CD4-positive, alpha-beta T cell treated with Interleukin-15 for 4 hours (primary cell): ENCODE measurements at regions not wholly inside any gene's neighbourhood (a gene's known extent, or its start where the extent isn't known, plus 50 kb on each side); places are given as distances from the start of the nearest gene placed in this dataset.

Experiments used
- DNase-seq: peaks from one replicate; pipeline ENCODE4 v3.0.0-alpha.2; 2020; ENCODE audit warnings: low spot score

DNA sequence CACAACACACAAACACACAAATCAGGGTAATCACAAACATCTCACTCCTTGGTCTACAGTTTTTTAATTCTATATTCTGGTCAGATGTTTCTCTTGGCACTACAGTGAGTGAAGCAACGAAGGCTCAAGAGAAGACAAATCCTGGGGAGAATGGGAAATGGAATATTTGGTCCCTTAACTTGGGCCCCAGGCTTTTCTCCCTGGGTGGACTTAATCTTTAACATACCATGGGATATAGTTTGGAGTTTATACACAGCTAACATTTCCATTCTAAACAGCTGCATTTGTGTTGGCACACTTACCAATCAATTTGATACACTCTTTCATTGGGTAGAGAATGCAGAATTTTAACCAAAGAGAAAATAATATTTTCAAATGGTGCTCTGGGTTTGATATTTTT lies 1132.6 kb upstream of the SLC10A2 start:
- DNase-seq = no peak

DNA sequence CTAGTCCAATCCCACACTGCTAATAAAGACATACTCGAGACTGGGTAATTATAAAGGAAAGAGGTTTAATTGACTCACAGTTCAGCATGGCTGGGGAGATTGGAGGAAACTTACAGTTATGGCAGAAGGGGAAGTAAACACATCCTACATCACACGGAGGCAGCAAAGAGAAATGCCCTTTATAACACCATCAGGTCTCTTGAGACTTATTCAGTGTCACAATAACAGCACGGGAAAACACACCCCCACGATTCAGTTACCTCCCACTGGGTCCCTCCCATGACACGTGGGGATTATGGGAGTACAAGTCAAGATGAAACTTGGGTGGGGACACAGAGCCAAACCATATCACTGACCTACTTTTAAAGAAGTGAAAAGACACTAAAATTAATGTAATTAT lies 1130.4 kb upstream of the SLC10A2 start:
- no peak for DNase-seq

DNA sequence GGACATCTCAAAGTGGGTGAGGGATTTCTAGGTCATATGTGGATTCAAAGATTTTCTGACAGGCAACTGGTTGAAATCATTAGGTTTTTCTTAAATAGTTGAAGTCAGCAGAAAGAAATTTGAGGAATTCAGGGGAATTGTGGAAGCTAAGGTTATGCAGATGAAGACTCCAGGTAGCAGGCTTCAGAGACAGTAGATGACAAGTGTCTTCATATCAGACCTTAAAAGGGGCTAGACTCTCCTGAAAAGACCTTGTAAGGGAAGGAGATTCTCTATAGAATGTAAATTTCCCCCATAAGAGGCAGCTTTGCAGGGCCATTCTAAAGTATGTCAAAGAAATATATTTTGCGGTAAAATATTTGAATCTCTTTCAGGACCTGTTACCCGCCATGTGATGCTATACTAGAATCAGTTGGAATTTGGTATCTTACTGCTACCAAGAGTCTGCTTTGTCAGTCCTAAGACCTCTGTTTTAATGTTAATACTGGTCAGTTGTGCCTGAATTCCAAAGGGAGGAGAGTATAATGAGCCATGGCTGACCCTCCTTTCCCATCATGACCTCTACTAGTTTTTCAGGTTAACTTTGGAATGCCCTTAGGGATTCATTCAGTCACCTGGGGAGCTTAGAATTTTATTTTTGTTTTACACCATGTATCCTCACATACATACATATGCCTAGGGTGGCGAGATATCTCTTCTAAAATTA lies 1115.5 kb upstream of the SLC10A2 start:
- DNase-seq = no peak

- DNase-seq = no peak
These were observed 1104.9 kb upstream of the SLC10A2 start for GRCh38 chr13:104170980-104171555.

DNA sequence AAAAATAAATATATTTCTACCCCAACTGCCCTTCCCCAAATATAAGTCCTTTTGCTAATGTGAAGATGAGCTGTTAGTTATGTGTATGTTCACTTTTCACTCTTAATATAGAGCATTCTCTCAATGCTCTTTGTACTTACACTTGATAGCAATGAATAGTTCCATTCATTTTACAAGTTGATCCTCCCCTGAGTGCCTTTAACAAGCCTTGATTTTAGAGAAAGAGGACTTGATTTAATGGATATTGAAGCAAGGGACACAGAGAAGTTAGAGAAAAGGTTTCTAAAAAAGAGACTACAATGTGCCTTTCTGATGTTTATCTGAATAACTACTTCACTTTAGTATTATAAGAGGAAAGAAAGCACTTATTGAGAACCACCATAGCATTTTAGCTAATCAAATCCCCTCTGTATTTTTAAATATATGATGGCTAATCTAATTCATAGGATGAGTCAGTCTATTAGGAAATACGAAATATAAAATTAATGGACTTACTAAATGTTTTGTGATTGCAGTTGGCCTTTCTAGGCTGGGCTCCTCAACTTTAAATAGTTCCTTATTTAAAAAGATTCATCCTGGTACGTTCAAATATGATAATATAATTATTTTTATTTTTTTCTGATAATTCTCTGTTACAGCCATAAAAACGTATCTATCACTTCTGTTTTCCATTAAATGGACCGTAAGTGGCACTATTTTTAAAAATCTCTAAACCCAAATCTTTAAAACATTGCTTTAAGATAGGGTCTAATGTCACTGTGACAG lies 1097.8 kb upstream of the SLC10A2 start:
- DNase-seq = no peak

GRCh38 chr13:104160536-104160935 lies 1094.3 kb upstream of the SLC10A2 start:
- DNase-seq = no peak

GRCh38 chr13:104143760-104144416 lies 1077.7 kb upstream of the SLC10A2 start:
- DNase-seq = no peak

DNA sequence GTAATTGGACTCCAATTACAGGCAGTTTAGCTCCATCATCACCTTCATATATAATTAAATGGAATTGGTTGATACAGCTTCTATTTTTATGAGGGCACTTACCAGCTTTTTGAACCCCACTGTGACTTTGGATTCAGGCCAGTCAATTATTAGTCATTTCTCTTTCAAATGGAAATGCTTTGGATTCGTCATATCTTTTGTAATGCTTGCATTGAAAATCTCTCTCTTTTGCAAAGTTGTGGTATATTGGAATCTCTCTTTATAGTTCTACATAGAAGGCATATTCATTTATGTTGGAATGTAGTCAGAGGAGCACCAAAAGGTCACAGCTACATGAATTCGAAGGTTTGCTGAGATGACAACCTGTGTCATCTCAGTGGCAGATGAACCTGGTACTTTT lies 1074.3 kb upstream of the SLC10A2 start:
- no peak for DNase-seq

DNA sequence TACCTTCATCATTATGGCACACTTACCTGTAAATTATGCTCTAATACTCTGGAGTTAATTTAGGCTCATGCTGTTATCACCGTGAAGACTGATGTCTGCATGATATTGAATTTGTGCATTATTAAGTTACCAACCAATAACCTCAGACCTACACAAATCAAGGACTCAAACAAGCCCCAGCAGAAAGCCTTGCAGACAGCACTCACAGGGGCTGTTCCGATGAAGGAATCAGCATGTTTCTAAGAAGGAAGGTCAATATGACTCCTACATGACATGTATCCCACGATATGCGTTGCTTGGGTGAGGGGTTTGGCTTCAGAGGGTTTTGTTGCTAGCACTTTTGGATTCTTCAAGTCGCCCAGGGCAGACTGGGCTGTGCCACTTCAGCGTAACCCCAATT lies 1071.2 kb upstream of the SLC10A2 start:
- no peak for DNase-seq

DNA sequence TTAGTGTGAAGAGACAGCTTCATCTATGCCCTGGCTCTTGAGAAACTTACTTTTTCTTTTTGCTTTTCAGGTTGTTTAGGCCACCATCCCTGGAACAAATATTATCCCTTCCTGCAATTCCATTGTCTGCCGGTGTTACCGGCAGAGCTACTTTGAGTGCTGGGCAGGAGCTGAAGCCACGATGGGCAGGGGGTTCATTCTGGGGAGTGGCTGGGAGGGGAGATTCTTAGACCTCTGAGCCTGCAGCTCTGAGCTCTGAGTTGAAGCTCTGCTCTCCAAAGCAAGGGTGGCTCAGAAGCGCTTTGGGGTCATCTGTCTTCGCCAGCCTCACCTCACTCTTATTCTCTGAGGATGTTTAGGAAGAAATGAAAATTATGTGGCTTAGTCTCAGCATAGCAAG lies 1066.6 kb upstream of the SLC10A2 start:
- no peak for DNase-seq

DNA sequence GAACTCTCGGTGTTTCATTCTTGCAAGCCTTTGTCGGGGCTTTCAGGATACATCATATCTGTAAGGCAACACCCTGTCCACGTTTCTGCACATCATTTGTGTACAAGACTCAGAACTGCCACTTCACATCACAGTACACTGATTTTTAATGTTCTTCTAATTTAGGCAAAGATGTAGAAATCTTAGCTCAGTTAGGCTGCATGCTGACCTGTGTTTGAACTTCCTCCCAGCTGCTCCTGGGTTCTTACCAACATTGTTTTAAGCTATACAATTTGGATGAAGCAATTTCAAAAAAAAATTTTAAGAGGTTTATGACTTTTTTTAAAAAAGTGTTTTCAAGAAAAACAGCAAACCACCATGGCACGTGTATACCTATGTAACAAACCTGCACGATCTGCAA lies 1047.9 kb upstream of the SLC10A2 start:
- DNase-seq = no peak

DNA sequence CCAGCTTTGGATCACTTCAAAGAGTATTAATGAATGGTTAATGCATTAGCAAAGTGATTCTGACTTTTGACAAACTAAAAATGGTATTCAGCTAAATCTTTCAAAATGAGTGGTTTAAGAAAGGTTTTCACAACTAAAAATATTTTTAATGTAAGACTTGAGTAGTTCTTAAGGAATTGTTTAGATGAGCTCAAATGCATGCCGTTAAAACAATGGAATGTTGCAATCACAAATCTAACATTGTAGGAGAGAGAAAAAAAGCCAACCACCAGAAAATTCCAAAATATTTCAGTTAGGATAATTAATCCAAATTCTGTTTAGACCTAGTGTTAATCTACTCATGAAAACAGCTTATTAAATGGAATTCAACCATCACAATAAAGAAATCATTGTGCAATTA lies 1044.8 kb upstream of the SLC10A2 start:
- no peak for DNase-seq

GRCh38 chr13:104106705-104107393 lies 1040.6 kb upstream of the SLC10A2 start:
- DNase-seq = no peak

GRCh38 chr13:104105418-104106355 lies 1039.5 kb upstream of the SLC10A2 start:
- no peak for DNase-seq

DNA sequence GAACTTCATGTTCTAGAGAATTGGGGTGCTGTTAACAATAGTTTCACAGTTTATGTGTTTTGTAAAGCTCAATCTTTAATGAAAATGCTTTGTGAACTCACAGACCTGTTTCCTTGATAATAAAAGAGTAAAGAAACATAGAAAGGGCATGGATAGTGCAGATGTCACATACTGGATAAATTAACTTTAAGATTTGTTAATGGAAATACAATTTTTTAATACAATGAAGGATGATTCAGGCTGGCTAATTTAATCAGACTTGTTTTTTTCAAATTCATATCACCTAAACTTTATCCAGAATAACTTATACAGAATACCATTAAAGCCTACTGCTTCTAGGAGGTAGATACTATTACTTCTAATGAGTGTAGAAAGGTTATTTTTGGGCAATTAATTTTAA lies 1033.5 kb upstream of the SLC10A2 start:
- DNase-seq = no peak

GRCh38 chr13:104098421-104098820 lies 1032.2 kb upstream of the SLC10A2 start:
- DNase-seq = no peak

DNA sequence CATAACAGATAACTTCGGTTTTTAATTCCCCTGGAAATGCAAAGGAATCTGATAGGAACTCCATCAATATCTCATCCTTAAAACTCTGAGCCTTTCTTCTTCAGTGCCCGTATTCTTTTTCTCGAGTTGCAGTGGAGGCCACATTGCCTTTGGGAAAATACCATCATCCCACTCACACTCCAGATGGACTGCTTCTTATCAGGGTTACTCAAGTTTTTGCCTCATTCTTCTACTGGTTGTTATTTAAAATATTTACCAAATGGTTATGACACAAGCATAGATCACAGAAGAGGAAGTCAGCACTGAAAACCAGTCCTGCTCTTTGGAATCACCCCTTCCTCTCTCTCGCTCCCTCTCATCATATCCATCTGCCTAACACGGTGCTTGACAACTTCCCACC lies 1020.5 kb upstream of the SLC10A2 start:
- DNase-seq = no peak

DNA sequence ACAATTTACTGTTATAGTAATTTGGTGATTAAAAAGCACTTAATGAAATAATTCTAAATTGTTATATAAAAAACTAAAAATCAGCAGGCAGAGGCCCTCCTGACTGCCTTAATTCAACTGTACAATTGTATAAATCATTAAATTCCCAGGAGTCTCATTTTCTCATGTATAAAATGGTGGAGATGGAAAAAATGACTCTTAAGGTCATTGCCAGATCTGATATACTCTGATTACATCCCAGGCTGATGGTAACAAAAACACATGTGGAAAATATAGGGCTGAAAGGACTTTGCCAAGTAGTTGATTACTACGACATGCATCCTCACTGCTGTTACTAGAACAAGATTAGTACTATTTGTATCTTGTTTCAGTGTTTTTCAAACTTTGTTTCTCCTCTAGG lies 1020.0 kb upstream of the SLC10A2 start:
- no peak for DNase-seq

DNA sequence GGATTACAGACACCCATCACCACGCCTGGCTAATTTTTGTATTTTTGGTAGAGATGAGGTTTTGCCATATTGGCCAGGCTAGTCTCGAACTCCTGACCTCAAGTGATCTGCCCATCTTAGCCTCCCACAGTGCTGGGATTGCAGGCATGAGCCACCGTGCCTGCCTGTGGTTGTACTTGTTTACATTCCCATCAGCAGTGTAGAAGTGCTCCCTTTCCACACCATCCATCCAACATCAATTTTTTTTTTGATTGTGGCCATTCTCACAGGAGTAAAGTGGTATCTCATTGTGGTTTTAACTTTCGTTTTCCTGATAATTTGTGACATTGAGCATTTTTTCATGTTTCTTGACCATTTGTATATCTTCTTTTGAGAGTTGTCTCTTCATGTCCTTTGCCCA lies 1019.4 kb upstream of the SLC10A2 start:
- DNase-seq = no peak

- no peak for DNase-seq
These were observed 1008.1 kb upstream of the SLC10A2 start for GRCh38 chr13:104074326-104074725.

GRCh38 chr13:104071806-104072205 lies 1005.6 kb upstream of the SLC10A2 start:
- no peak for DNase-seq
